Umbilical cord (tissue), 1 donor: ENCODE measurements at regions not wholly inside any gene's neighbourhood (a gene's known extent, or its start where the extent isn't known, plus 50 kb on each side); places are given as distances from the start of the nearest gene placed in this dataset.

Experiments used
- DNase-seq: peaks from one replicate; pipeline ENCODE4 v3.0.0-alpha.2; 2015; ENCODE audit warnings: low spot score

DNA sequence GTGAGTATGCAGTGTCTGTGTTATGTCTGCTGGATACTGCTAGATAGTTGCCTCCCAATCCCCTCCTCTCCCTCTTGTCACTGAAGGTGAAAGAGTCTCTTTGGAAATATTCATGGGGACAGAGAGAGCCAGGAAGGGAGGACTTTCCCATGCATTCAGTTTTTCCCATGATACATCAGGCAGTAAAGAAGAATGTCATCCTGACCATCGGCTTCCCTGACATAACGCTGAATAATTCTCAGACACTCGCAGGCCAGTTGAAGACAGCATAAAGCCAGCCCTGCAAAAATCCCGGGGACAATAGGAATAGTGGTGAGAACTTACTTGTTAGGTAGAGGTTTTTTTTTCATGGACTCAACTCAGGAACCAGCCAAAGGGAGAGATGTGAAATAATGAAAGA, 58.1 kb downstream of the KLF4 start:
- DNase-seq: no peak

DNA sequence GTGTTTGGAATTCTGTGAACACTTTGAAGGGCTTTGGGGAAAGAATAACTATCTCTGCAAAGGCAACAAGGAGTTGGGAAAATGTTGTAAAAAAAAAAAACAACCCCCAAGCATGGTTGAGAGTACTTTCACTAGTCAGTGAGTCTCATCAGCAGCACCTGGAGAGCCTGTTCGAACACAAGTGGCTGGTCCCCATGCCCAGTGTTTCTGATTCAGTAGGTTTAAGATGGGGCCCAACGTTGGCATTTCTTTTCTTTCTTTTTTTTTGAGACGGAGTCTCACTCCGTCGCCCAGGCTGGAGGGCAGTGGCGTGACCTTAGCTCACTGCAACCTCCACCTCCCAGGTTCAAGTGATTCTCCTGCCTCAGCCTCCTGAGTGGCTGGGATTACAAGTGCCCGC, 59.5 kb downstream of the KLF4 start:
- no peak for DNase-seq

DNA sequence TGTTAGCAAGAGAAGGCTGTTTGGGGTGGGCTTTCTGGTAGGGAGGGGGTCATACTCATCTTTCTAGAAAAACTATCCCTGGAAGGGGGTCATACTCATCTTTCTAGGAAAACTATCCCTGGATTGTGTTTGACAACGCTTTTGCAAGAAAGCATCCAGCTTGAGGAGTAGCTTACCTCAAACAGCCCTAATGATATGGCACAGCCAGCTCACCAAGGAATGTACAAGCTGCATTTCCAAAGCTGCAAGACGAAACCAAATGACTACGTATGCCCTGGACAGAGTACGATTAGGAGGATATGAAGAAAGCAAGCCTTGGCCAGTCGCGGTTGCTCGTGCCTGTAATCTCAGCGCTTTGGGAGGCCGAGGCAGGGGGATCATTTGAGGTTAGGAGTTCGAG, 63.4 kb downstream of the KLF4 start:
- no peak for DNase-seq

DNA sequence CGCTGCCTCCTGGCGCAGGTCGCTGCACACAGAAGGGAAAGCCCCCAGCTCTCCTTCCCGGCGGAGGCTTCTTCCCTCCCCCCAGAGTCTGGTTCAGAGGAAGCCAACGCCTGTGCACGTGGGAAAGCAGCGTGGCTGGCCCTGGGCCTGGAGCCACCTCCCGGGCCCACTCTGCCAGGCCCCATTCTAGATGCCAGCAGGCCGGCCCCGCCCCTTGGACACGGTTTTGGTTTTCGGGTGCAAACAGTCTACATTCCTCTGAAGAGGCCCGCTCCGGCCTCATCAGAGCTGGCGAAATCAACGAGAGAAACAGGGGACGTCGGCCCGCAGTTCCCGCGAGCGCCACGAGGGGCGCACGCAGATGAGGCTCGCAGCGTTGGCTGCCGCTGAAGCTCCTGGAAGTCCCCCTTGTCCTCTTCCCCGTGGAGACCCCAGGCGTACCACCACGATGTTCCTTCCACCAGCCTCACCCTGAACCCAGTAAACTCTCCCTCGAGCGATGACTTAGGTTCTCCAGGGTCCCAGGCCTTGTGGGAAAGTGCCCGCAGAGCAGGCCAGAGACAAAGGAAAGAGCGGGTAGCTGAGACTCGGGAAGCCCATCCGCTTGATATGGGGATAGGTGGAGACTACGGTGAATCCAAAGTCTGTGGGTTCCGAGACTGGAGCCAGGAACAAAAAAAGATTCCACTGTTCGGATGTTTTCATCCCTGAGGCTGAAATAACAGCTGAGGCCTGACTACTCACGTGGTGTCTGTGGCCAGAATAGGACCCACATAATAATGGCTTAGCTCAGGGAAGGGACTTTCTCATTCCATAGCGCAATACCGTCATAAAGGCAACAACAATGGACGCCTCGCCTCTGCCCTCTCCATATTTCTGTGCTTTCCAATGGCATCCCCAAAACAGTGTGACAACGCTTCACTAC, 64.2 kb downstream of the KLF4 start:
- DNase-seq: peak; percentile 77

DNA sequence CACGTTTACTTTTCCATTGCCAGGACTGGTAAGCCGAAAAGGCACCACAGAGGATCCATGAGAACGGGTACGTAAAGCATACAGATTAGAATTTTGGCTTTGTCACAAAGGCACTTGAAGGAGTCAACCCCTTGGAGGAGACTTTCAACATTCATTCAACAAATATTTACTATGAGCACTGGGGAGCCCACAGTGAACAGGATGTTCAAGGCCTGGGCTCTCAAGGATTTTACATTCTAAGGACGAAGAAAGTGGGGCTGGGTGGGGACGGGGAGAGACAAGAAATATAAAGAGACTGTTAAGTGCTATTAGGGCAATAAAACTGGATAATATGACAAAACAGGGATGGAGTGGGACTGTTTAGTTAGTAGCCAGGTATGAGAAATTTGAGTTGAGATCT, 66.0 kb downstream of the KLF4 start:
- no peak for DNase-seq

DNA sequence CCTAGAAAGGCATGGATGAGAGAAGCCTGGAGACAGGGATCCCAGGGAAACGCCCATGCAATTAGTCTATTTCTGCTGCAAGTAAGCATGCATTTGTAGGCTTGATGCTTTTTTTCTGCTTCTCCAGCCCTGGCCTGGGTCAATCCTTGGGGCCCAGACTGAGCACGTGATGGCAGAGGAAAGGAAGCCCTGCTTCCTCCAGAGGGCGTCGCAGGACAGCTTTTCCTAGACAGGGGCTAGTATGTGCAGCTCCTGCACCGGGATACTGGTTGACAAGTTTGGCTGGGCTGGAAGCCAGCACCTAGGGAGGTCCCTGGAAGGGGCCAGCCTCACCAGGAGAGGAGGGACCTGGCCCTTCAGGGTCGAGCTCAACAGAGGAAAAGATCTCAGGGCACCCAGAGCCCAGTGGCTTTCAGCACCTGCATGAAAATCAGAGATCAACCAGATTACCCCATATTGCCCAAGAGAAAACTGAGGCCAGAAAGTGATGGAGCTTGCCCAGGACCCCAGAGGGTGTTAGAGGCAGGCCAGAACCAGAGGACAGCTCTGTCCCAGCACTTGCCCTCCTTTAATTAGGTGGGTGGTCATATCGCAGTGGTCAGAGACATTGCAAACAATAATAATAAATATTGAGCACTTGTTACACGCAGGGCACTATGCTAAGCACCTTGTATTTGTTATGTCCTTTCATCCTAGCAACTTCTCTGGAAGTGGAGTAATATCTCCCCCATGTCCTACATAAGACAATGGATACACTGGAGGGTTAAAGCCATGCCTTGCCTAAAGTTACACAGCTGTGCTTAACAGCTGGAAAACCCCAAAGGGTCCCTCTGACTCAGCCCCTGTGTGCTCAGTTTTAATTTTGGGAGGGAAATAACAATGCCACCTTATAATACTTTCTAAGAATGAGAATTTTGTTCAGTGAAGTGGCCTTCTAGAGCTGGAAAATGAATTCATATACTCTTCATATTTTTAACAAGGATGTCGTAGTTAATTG, 67.1 kb downstream of the KLF4 start:
- peak; percentile 90 for DNase-seq

DNA sequence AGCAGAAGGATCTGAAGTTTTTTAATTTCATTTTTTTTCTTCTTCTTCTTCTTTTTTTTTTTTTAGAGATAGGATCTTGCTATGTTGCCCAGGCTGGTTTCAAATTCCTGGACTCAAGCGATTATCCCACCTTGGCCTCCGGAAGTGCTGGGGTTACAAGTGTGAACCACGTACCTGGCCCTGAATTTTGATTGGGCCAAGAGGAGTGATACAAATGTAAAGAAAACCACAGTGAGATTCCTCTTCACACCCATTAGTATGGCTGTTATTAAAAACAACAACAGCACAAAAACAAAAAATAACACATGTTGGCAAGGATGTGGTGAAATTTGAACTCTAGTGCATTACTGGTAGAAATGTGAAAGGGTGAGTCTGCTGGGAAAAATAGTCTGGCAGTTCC, 79.1 kb downstream of the KLF4 start:
- no peak for DNase-seq

DNA sequence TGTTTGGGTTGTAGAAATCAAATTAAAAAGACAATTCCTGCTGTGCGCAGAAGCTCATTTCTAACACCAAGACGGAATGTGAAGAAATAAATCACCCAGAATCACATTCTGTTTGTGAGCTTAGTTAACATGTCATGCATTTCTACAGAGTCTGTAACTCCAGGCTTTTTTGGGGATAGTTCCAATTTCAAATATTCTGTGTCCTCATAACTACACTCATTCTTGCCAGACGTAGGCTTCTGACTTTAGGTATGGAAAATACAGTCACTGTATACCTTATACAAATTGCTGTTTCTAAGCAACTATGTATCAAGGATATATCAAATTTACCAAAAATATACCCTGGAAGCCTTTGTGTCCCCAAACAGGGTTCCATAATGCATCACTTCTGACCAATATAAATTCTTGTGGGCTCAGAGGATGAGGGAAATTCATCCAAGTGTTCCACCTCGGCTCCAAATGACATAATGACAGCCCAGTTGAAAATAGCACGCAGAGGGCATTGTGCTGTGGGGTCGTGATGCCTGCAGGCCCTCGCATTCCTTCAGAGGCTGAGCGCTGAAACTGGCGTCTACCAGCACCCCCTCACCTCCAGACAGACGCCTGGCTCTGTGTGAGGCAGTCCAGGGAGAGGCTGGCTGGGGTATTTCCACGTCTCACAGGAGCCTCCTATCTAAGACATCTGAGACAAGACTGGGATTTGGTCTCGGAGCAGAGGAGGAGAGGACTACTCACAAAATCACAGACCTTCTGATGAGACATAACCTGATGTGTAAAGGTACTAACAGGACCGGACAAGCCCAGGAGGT, 79.8 kb downstream of the KLF4 start:
- no peak for DNase-seq

DNA sequence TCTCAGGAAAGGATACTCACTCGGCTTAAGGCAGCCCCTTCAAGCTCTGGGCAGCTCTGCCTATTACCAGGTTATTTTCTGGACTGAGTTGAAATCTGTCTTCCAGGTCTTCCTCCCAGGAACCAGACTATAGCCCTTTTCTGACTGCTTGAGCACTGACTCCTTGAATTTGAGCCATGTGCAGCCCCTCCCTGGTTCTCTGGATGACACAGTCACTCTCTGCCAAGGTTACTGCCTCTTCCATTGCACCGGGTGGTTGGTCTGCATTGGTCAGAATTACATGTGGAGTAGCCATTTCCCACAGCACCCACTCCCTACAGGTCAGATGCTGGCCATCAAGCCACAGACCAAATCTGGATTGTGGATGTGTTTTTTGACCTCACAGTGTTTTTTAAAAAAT, 81.9 kb downstream of the KLF4 start:
- DNase-seq: no peak

DNA sequence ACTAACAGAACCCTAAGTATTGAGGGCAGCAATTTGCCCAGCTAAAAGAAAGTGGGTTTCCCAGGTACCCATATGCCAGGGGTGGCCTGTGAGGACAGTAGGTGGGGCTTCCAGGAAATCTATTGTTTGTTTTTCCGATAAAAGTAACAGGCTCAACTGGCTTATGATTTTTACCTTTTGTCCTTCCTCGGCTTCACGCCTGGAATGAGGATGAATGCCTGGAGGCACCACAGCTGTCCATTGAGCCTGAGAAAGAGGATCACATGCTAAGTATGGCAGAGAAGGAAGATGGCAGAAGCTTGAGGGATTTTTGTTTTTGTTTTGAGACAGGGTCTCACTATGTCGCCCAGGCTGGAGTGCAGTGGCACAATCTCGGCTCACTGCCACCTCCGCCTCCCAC, 84.1 kb downstream of the KLF4 start:
- DNase-seq: no peak

DNA sequence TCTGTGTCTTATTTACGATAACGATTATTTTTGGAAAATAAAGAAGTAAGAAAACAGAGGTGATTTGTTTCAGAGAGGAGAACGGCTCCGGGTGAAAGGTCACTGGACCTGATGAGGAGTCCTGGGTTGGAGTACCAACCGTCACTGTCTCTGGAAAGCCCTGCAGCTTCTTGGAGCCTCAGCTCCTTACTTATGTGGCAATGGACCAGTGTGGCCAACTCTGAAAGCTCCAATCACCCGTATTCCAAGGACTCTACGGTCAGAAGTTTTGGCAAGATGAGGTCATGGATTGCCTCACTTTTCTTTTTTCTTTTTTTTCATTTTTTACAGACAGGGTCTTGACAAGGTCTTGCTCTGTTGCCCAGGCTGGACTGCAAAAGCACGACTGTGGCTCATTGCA, 84.8 kb downstream of the KLF4 start:
- DNase-seq: no peak

DNA sequence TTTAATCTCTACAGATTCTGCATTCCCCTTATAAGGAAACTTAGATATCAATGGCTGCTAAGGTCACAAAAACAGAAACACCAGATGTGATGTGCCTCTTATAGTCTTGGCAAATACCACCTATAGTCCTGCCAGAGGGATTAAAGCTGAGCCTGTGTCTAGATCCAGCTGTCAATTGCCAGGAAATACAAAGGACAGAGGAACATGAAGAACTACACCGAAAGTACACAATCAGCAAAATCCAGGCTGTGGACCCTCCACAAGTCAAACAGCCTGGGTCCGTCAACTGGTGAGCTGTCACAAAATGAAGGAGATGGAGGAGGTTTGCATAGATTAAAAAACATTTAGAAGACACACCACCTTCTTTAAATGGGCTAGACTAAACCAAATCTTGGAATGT, 85.4 kb downstream of the KLF4 start:
- peak; percentile 81 for DNase-seq

DNA sequence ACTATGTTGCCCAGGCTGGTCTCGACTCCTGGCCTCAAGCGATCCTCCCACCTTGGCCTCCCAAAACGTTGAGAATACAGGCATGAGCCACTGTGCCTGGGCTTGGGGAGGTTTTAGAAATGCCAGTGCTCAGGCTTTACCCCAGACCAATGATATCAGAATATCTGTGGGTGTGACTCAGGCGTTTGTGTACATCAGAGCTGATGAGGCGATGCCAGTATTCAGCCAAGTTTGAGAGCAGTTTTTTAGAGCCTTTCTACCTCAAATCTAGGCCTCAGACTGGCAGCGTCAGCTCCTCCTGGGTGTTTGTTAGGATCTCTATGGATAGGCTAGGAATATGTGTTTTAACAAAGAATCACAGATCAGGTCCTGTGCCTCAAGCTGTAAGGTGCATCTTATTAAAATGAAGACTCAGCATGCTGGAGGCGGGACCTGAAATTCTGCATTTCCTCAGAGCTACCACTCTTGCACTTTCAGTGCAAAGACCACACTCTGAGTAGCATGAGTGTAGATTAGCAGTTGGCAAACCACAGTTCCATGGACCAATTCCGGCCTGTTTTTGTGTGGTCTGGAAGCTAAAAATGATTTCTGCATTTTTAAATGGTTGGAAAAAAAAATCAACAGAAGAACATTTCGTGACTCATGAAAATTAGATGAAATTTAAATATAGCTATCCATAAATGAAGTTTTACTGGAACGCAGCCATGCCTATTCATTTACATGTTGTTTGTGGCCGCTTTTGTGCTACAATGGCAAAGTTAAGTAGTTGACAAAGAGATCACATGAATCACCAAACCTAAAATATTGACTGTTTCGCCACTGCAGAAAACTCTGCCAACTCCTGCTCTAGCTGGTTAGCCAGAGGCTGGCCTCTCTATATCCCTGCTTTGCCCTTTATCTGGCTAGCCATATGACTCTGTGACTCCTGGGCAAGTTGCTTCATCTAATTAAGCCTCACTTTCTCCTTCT, 92.2 kb downstream of the KLF4 start:
- DNase-seq: no peak

DNA sequence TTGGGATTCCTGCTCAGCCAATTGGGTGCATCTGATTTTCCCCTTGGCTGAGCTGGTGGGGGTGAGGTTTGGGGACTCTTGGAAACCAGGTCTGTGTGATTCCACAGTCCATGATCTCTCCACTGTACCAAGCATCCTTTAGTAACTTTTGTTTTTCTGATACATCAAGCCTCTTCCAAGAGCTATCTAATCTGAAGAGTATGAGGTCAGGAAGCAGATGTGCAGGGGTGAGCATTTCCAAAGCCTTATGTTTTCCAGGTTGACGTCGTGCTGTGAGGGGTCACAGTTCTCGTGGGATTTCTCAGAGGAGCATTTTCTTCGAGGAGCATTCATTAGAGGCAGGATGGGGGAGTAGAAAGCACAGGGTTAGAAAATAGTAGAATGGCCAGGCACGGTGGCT, 95.3 kb downstream of the KLF4 start:
- no peak for DNase-seq

DNA sequence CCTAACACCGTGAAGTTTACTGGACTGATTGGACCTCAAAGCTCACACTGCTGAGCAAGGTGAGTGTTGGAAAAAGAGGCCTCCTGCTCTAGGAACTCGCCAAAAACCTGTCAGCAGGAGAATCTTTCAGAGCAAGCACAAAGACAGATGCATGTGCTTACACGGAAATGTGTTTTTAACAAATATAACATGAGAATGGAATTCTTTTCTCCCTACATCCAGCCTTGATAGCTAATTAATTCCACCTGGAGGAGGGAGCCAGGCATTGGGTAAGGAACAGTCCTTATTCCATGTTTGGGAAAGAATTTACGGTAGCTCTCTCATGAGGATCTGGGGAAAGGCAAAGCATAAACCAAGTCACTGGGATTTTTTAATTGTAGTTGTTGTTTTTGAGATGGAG, 98.8 kb downstream of the KLF4 start:
- DNase-seq: no peak

DNA sequence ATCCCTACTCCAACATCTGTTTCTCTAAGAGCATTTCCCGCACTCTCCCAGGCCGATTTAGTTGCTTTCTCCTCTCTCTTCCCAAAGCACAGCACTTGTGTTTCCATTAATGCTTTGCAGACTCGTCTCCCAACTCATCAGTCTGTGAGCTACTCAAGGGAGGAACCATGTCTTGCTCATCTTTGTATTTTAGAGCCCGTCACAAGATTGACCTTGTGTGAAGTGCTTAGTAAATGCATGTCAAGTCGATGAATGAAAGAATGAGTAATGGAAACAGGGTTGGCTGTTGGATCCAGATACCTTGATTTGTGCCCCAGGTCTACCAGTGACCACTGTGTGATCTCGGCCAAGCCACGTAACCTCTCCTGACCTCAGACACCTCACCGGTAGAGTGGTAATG, 99.3 kb downstream of the KLF4 start:
- no peak for DNase-seq

DNA sequence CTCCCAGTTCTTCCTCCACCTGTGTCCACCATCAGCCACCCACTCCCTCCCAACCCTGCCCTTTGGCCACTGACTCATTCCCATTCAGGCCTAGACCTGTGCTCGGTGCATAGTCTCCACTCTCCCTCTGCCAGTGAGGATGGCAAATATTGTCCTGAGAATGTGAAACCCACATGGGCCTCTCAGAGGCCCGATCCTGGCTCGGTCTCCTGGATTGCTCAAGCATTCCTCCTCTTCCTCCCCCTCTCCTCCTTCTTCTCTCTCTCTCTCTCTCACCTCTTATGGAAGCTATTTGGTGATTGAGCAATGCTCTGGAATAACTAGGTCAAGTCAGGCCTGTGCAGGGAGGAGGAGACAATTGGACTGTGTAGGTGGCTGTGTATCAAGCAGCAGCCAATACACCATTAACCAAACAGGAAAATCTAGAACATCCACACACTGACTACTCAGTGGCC, 99.9 kb downstream of the KLF4 start:
- DNase-seq: peak; percentile 85

DNA sequence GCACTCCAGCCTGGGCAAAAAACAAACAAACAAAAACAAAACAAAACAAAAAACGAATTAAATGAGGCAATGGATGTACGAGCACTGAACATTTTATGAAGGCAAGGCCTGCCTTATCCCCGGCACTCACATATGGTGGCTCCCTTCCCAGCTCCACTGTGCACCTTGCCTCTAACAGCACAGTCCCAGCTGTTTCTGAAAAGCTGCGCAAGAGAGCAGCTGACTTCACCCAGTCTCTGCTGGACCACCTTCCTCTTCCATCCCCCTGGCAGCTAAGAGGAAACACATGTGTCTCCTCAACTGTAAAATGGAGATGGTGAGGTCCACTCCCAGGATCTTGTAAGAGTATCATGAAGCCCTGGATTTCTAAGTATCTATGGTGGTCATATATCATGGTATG, 100.7 kb downstream of the KLF4 start:
- no peak for DNase-seq

DNA sequence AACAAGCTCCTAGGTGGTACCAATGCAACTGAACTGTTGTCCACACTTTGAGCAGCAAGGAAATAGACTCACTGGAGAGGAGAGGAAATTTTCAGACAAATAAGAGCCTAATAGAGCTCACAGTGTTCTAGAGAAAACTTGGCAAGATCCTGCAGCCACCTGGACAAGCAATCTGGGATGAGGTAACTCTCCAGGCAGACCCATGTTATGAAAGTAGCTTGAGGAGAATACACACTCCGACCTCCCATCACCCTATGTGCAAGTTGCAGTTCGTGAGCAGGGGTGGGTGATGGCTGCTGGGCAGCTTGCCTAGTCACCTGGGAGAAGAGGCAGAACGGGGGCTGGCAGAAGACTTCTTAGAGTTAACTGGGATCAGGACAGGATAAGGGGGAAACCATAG, 102.2 kb downstream of the KLF4 start:
- no peak for DNase-seq

DNA sequence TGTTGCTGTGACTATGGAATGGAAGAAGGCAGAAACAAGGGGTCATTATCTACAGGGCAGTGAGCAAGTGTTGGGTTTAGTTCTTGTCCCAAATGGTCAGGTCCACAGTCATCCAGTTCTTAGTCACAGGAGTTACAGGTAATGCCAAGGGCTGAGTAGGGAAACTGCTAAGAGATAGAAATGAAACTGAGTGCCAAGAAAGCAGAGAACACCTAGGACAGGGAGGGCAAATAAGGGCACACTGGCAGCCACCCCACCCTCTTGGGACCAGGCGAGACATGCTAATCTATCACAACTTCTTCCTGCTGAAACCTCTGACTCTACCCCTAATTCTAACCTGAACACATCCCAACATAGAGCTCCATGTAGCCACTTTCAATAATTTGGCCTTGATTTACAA, 103.2 kb downstream of the KLF4 start:
- no peak for DNase-seq
